Subcutaneous abdominal adipose tissue (tissue), 5 donors: ENCODE measurements at regions not wholly inside any gene's neighbourhood (a gene's known extent, or its start where the extent isn't known, plus 50 kb on each side); places are given as distances from the start of the nearest gene placed in this dataset.
"Not testable (repeated sequence)": the region's sequence is repeated elsewhere in the genome, so short reads cannot be mapped to it uniquely, and the experiment has no call there.

Source experiments
- H3K27ac ChIP-seq: one replicate; pipeline ENCODE4 v1.7.0; 2013; ENCODE audit warnings: low read depth, mild to moderate bottlenecking, inconsistent platforms, low read length, moderate library complexity
- H3K27me3 ChIP-seq, 5 donors: one replicate each; pipeline ENCODE4 v1.7.0; 2013; ENCODE audit warnings: low read length in 5 of 5, inconsistent platforms in 1 of 5; ENCODE audit not compliant: control insufficient read depth in 5 of 5, insufficient read depth in 4 of 5
- H3K36me3 ChIP-seq, 5 donors: one replicate each; pipeline ENCODE4 v1.7.0; 2013; ENCODE audit warnings: low read length in 5 of 5; ENCODE audit not compliant: control insufficient read depth in 5 of 5, insufficient read depth in 5 of 5
- H3K4me1 ChIP-seq, 5 donors: one replicate each; pipeline ENCODE4 v1.7.0; 2013; ENCODE audit warnings: low read length in 5 of 5, mild to moderate bottlenecking in 3 of 5, moderate library complexity in 1 of 5; ENCODE audit not compliant: control insufficient read depth in 5 of 5, insufficient read depth in 5 of 5
- H3K4me3 ChIP-seq, 5 donors: one replicate each; pipeline ENCODE4 v1.7.0; 2013; ENCODE audit warnings: low read length in 5 of 5, low read depth in 1 of 5
- H3K9ac ChIP-seq, 5 donors: one replicate each; pipeline ENCODE4 v1.7.0; 2013; ENCODE audit warnings: low read length in 5 of 5, mild to moderate bottlenecking in 4 of 5, moderate library complexity in 3 of 5
- H3K9me3 ChIP-seq, 5 donors: one replicate each; pipeline ENCODE4 v1.7.0; 2013; ENCODE audit warnings: low read length in 5 of 5; ENCODE audit not compliant: control insufficient read depth in 5 of 5
- donor health status: healthy.
- donor health status: healthy.
- donor health status: healthy.
- donor health status: healthy.
- donor health status: healthy.

GRCh38 chr15:87547470-87548181 lies 708.9 kb downstream of the NTRK3 start:
- H3K4me1 ChIP-seq: no peaks in the 10 kb centered on the region
- no peaks in the 10 kb centered on the region for H3K9me3 ChIP-seq
- H3K36me3 ChIP-seq: no peaks in the 10 kb centered on the region
- H3K27ac ChIP-seq: no peak overlapping the region
- H3K9ac ChIP-seq: no peak overlapping the region
- H3K4me3 ChIP-seq: no peak overlapping the region
- no peaks in the 10 kb centered on the region for H3K27me3 ChIP-seq

- Histone ChIP-seq H3K36me3 (no peaks in the 10 kb centered on the region), H3K4me3 (no peak overlapping the region), H3K9ac (no peak overlapping the region), H3K27ac (no peak overlapping the region), H3K27me3 (no peaks in the 10 kb centered on the region), H3K9me3 (no peaks in the 10 kb centered on the region), H3K4me1 (no peaks in the 10 kb centered on the region)
These were observed 718.2 kb downstream of the NTRK3 start for GRCh38 chr15:87538327-87538834.

DNA sequence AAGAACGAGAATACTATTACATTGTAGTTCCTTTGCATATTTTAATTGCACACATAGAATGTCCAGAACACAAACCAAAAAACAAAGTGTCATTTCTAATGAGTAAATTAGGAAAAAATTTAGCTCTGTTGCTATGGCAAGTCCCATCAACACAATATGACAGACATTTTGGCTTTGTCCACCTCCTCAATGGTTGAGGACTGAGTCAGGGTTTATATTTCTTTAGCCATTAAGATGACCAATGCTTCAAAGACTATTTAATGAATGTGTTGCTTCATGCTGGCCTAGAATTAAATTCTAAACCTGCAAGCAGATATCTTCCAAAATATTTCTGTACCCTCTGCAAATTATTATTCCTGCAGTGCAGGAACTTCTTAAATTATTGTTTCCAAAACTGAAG lies 719.2 kb downstream of the NTRK3 start:
- no peaks in the 10 kb centered on the region for H3K9me3 ChIP-seq
- H3K4me1 ChIP-seq: no peaks in the 10 kb centered on the region
- H3K27me3 ChIP-seq: no peaks in the 10 kb centered on the region
- H3K27ac ChIP-seq: no peak overlapping the region
- no peak overlapping the region for H3K4me3 ChIP-seq
- H3K9ac ChIP-seq: no peak overlapping the region
- H3K36me3 ChIP-seq: no peaks in the 10 kb centered on the region

DNA sequence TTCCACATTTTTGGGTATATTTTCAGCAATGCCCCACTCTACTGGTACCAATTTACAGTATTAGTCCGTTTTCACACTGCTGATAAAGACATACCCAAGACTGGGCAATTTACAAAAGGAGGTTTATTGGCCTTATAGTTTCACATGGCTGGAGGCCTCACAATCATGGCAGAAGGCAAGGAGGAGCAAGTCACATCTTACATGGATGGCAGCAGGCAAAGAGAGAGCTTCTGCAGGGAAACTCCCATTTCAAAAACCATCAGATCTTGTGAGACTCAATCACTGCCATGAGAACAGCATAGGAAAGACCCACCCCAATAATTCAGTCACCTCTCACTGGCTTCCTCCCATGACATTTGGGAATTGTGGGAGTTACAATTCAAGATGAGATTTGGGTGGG lies 722.9 kb downstream of the NTRK3 start:
- not testable (repeated sequence) for H3K4me1 ChIP-seq, H3K9me3 ChIP-seq, H3K27ac ChIP-seq, H3K4me3 ChIP-seq, H3K27me3 ChIP-seq, H3K9ac ChIP-seq, H3K36me3 ChIP-seq

- no peaks in the 10 kb centered on the region for H3K36me3 ChIP-seq
- no peaks in the 10 kb centered on the region for H3K27me3 ChIP-seq
- H3K27ac ChIP-seq: no peak overlapping the region
- H3K9me3 ChIP-seq: no peaks in the 10 kb centered on the region
- H3K4me1 ChIP-seq: no peaks in the 10 kb centered on the region
- no peak overlapping the region for H3K9ac ChIP-seq
- no peak overlapping the region for H3K4me3 ChIP-seq
These were observed 727.7 kb downstream of the NTRK3 start for GRCh38 chr15:87528873-87529272.

DNA sequence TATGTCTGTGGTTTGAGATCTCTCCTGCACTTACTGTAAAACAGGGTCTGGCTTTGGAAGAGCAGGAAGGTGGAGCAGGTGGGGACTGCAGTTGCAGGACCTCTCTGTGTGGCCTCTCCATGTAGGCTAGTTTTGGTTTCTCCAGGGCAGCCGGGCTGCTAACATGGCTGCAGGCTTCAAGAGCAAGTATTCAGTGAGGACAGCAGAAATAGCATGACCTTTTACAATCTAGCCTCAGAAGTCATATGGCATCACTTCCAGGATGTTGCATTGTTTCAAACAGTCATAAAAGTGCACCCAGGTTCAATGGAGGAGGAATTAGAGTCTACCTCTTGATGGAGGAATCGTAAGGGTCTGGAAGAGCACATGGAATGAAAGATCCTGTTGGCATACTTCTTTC lies 728.7 kb downstream of the NTRK3 start:
- H3K9ac ChIP-seq: no peak overlapping the region

DNA sequence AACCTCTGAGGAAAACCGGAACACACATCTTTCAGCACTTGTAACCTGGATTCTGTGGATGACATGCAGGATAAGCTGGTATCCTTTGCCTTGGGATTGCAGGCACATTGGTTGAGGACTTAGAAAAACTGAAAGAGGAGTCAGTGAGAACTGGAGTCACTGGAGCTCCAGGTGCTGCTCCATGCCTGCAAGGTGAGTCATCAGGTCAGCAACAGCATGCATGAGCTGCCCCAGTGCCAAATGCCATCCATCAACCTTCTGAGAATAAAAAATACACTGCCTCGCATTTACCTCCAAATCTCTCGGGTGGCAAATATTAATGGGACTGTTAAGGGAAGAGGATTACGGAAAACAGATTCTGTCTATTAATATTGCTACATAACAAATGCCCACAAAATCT lies 729.1 kb downstream of the NTRK3 start:
- Histone ChIP-seq H3K4me3 (no peak overlapping the region), H3K9me3 (no peaks in the 10 kb centered on the region), H3K27me3 (no peaks in the 10 kb centered on the region), H3K36me3 (no peaks in the 10 kb centered on the region), H3K9ac (no peak overlapping the region), H3K4me1 (no peaks in the 10 kb centered on the region), H3K27ac (no peak overlapping the region)

More for the DNA sequence above, 728.7 kb downstream of the NTRK3 start:
- Histone ChIP-seq H3K9me3 (no peaks in the 10 kb centered on the region), H3K4me3 (no peak overlapping the region), H3K36me3 (no peaks in the 10 kb centered on the region), H3K27me3 (no peaks in the 10 kb centered on the region), H3K27ac (no peak overlapping the region), H3K4me1 (no peaks in the 10 kb centered on the region)

DNA sequence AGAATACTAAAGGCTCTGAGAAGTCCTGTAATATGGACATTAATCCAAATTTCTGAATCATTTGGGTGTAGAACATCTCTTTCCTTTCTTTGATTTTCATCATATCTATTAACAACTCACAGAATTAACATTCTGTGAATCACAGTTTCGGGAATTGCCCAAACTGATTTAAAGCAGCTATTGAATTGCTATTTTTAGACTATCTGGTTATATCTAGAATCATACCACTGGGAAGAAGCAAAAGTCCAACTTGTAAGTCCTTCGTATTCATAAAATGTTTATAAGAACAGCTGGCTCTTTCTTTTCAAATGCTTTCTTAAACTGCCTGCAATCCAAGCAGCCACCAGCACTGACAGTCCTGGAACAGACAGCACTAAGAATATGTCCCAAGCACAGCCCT lies 733.0 kb downstream of the NTRK3 start:
- no peak overlapping the region for H3K27ac ChIP-seq
- no peaks in the 10 kb centered on the region for H3K9me3 ChIP-seq
- H3K4me3 ChIP-seq: no peak overlapping the region
- H3K9ac ChIP-seq: no peak overlapping the region
- H3K4me1 ChIP-seq: no peaks in the 10 kb centered on the region
- H3K27me3 ChIP-seq: no peaks in the 10 kb centered on the region
- no peaks in the 10 kb centered on the region for H3K36me3 ChIP-seq

- H3K36me3 ChIP-seq: no peaks in the 10 kb centered on the region
- H3K4me1 ChIP-seq: no peaks in the 10 kb centered on the region
- H3K9me3 ChIP-seq: no peaks in the 10 kb centered on the region
- H3K4me3 ChIP-seq: no peak overlapping the region
- no peak overlapping the region for H3K27ac ChIP-seq
- H3K27me3 ChIP-seq: no peaks in the 10 kb centered on the region
- no peak overlapping the region for H3K9ac ChIP-seq
These were observed 733.5 kb downstream of the NTRK3 start for GRCh38 chr15:87522997-87523396.

GRCh38 chr15:87518957-87519356 lies 737.6 kb downstream of the NTRK3 start:
- no peak overlapping the region for H3K4me3 ChIP-seq
- no peaks in the 10 kb centered on the region for H3K27me3 ChIP-seq
- no peak overlapping the region for H3K27ac ChIP-seq
- no peaks in the 10 kb centered on the region for H3K4me1 ChIP-seq
- no peaks in the 10 kb centered on the region for H3K9me3 ChIP-seq
- H3K36me3 ChIP-seq: no peaks in the 10 kb centered on the region
- H3K9ac ChIP-seq: no peak overlapping the region
